ENCODE measurements at regions not wholly inside any gene's neighbourhood (a gene's known extent, or its start where the extent isn't known, plus 50 kb on each side); places are given as distances from the start of the nearest gene placed in this dataset.
"Not testable (repeated sequence)": the region's sequence is repeated elsewhere in the genome, so short reads cannot be mapped to it uniquely, and the experiment has no call there.

GRCh38 chr11:89566972-89567371 is 75.8 kb upstream of the NOX4 start:
- no peak overlapping the region for H3K27ac ChIP-seq (ENCODE audit: low read length)
- H3K36me3 ChIP-seq (ENCODE audit: insufficient read depth, low read length): no peaks in the 10 kb centered on the region
- no peaks in the 10 kb centered on the region for H3K79me2 ChIP-seq (ENCODE audit: insufficient read depth, low read length)
- H3K4me3 ChIP-seq (ENCODE audit: low read depth in 1 of 2, low read length in 2 of 2): no peak overlapping the region
- no peaks in the 10 kb centered on the region for H3K9me3 ChIP-seq (ENCODE audit: insufficient read depth, low read length, severe bottlenecking)
- H3K27me3 ChIP-seq (ENCODE audit: insufficient read depth, low read length, poor library complexity): no peaks in the 10 kb centered on the region
- no peak for ATAC-seq (ENCODE audit: insufficient read depth, low read depth)
- no peak overlapping the region for H3K9ac ChIP-seq (ENCODE audit: low read depth, low read length)
- no peaks in the 10 kb centered on the region for H4K20me1 ChIP-seq (ENCODE audit: insufficient read depth, low read length)
- no peaks in the 10 kb centered on the region for H3K4me1 ChIP-seq (ENCODE audit: insufficient read depth, low read length)
- TF ChIP-seq CTCF (IDR thresholded peaks at IDR 0.05; ENCODE audit: borderline replicate concordance, extremely low read depth, low read length, poor library complexity, severe bottlenecking) (no peak), EZH2 (IDR thresholded peaks at IDR 0.05; ENCODE audit: borderline replicate concordance, low read depth, low read length, severe bottlenecking) (no peak)
- DNase-seq: no peak
- H3K4me2 ChIP-seq (ENCODE audit: insufficient read depth, low read length): no peak overlapping the region
- no peak overlapping the region for H2AFZ ChIP-seq (ENCODE audit: low read depth, low read length)

- not testable (repeated sequence) for H4K20me1 ChIP-seq (ENCODE audit: insufficient read depth, low read length); H3K4me1 ChIP-seq (ENCODE audit: insufficient read depth, low read length); DNase-seq; H3K27me3 ChIP-seq (ENCODE audit: insufficient read depth, low read length, poor library complexity); H3K9me3 ChIP-seq (ENCODE audit: insufficient read depth, low read length, severe bottlenecking); H3K36me3 ChIP-seq (ENCODE audit: insufficient read depth, low read length); H2AFZ ChIP-seq (ENCODE audit: low read depth, low read length); H3K4me3 ChIP-seq (ENCODE audit: low read depth in 1 of 2, low read length in 2 of 2); H3K9ac ChIP-seq (ENCODE audit: low read depth, low read length); H3K79me2 ChIP-seq (ENCODE audit: insufficient read depth, low read length); H3K4me2 ChIP-seq (ENCODE audit: insufficient read depth, low read length); H3K27ac ChIP-seq (ENCODE audit: low read length); ATAC-seq (ENCODE audit: insufficient read depth, low read depth)
These were observed 78.2 kb upstream of the NOX4 start for GRCh38 chr11:89569387-89569786.

GRCh38 chr11:89571706-89572105 is 80.5 kb upstream of the NOX4 start:
- not testable (repeated sequence) for H3K4me3 ChIP-seq (ENCODE audit: low read depth in 1 of 2, low read length in 2 of 2); H3K9me3 ChIP-seq (ENCODE audit: insufficient read depth, low read length, severe bottlenecking); H3K27me3 ChIP-seq (ENCODE audit: insufficient read depth, low read length, poor library complexity); H3K9ac ChIP-seq (ENCODE audit: low read depth, low read length); DNase-seq; H2AFZ ChIP-seq (ENCODE audit: low read depth, low read length); H3K4me2 ChIP-seq (ENCODE audit: insufficient read depth, low read length); H3K36me3 ChIP-seq (ENCODE audit: insufficient read depth, low read length); H3K4me1 ChIP-seq (ENCODE audit: insufficient read depth, low read length); ATAC-seq (ENCODE audit: insufficient read depth, low read depth); H4K20me1 ChIP-seq (ENCODE audit: insufficient read depth, low read length); H3K79me2 ChIP-seq (ENCODE audit: insufficient read depth, low read length); H3K27ac ChIP-seq (ENCODE audit: low read length)

- not testable (repeated sequence) for H3K27me3 ChIP-seq (ENCODE audit: insufficient read depth, low read length, poor library complexity); H2AFZ ChIP-seq (ENCODE audit: low read depth, low read length); H3K4me3 ChIP-seq (ENCODE audit: low read depth in 1 of 2, low read length in 2 of 2); H3K36me3 ChIP-seq (ENCODE audit: insufficient read depth, low read length); H4K20me1 ChIP-seq (ENCODE audit: insufficient read depth, low read length); DNase-seq; H3K4me1 ChIP-seq (ENCODE audit: insufficient read depth, low read length); H3K9me3 ChIP-seq (ENCODE audit: insufficient read depth, low read length, severe bottlenecking); H3K9ac ChIP-seq (ENCODE audit: low read depth, low read length); H3K27ac ChIP-seq (ENCODE audit: low read length); H3K79me2 ChIP-seq (ENCODE audit: insufficient read depth, low read length); ATAC-seq (ENCODE audit: insufficient read depth, low read depth); H3K4me2 ChIP-seq (ENCODE audit: insufficient read depth, low read length)
These were observed 84.7 kb upstream of the NOX4 start for GRCh38 chr11:89575846-89576245.

GRCh38 chr11:89577428-89577827 is 86.3 kb upstream of the NOX4 start:
- not testable (repeated sequence) for H3K36me3 ChIP-seq (ENCODE audit: insufficient read depth, low read length); H3K9me3 ChIP-seq (ENCODE audit: insufficient read depth, low read length, severe bottlenecking); H3K79me2 ChIP-seq (ENCODE audit: insufficient read depth, low read length); H2AFZ ChIP-seq (ENCODE audit: low read depth, low read length); H3K4me3 ChIP-seq (ENCODE audit: low read depth in 1 of 2, low read length in 2 of 2); H3K27me3 ChIP-seq (ENCODE audit: insufficient read depth, low read length, poor library complexity); H3K4me2 ChIP-seq (ENCODE audit: insufficient read depth, low read length); H3K9ac ChIP-seq (ENCODE audit: low read depth, low read length); H3K27ac ChIP-seq (ENCODE audit: low read length); ATAC-seq (ENCODE audit: insufficient read depth, low read depth); H3K4me1 ChIP-seq (ENCODE audit: insufficient read depth, low read length); DNase-seq; H4K20me1 ChIP-seq (ENCODE audit: insufficient read depth, low read length)
